ENCODE measurements at regions not wholly inside any gene's neighbourhood (a gene's known extent, or its start where the extent isn't known, plus 50 kb on each side); places are given as distances from the start of the nearest gene placed in this dataset.
A peak's percentile ranks its signal among the peaks of the same experiment; 100 is the strongest.

- H3K4me1 ChIP-seq (ENCODE audit: insufficient read depth, low read length), result no peaks in the 10 kb centered on the region
- in situ Hi-C loops (cut with HindIII; ENCODE audit: extremely low pct_ligation_motif_present, low pct_unique_long_range_greater_than_20kb), result loop anchor here (10.0 kb wide), 1 partner anchor 302 kb away; no protein-coding TSS in a partner anchor
- CTCF ChIA-PET (ENCODE audit: low intra/inter-chr PET ratio, low total read pairs), result no interaction called here
- no CpG with 5 or more reads among the region's 10 CpGs for WGBS (ENCODE audit: low lambda C conversion rate)
- no peaks in the 10 kb centered on the region for H3K9me3 ChIP-seq (ENCODE audit: low read length)
- H3K79me2 ChIP-seq (ENCODE audit: insufficient read depth, low read length), result no peaks in the 10 kb centered on the region
- no peak overlapping the region for H2AFZ ChIP-seq (ENCODE audit: low read length)
- intact Hi-C loops (cut with micrococcal nuclease; ENCODE audit: unreplicated experiment), result no loop called here
- H3K27ac ChIP-seq (ENCODE audit: extremely low read length, insufficient read depth, low read length), result no peak overlapping the region
- no peak overlapping the region for H3K9ac ChIP-seq (ENCODE audit: insufficient read depth, low read depth, low read length)
- no peaks in the 10 kb centered on the region; a peak in 1 of 5 replicates for H3K36me3 ChIP-seq (replicated peaks in 1 of 2; ENCODE audit: control insufficient read depth in 1 of 2, insufficient read depth in 2 of 2, low read length in 2 of 2)
- DNase-seq (ENCODE audit: low spot score), result no peak
- H3K27me3 ChIP-seq (ENCODE audit: control insufficient read depth in 1 of 2, insufficient read depth in 2 of 2, low read length in 2 of 2), result peaks cover 1 to 4% of the 10 kb centered on the region in 2 experiments; a peak in 2 of 5 replicates
- no TSS peak for BruUV-seq (replicated peaks)
- H4K20me1 ChIP-seq (ENCODE audit: insufficient read depth, low read length), result no peaks in the 10 kb centered on the region
- POLR2A ChIA-PET, result no interaction called here
- peak; percentile 43; the same call in 1 of the 3 replicates for ATAC-seq
- H3K4me3 ChIP-seq (replicated peaks in 1 of 3; ENCODE audit: insufficient read depth in 1 of 3, low read depth in 2 of 3, low read length in 3 of 3), result no peak overlapping the region
- no peak overlapping the region for H3K4me2 ChIP-seq (ENCODE audit: low read depth, low read length)
- TF ChIP-seq ZNF652 (CRISPR knock-in tag; IDR thresholded peaks at IDR 0.05; ENCODE audit: borderline replicate concordance, low read depth) (no peak), NKX3-1 (CRISPR knock-in tag; IDR thresholded peaks at IDR 0.05) (no peak), ARHGAP35 (CRISPR knock-in tag; IDR thresholded peaks at IDR 0.05; ENCODE audit: borderline replicate concordance) (no peak), KDM5A (IDR thresholded peaks at IDR 0.05; ENCODE audit: borderline replicate concordance, low read length) (no peak), BCL3 (CRISPR knock-in tag; IDR thresholded peaks at IDR 0.05) (no peak), ETV6 (CRISPR knock-in tag; conservative IDR thresholded peaks at IDR 0.05) (no peak), XBP1 (CRISPR knock-in tag; IDR thresholded peaks at IDR 0.05) (no peak), MTERF4 (CRISPR knock-in tag; IDR thresholded peaks at IDR 0.05) (no peak), SMARCE1 (IDR thresholded peaks at IDR 0.05; ENCODE audit: borderline replicate concordance) (no peak), U2AF1 (optimal IDR thresholded peaks at IDR 0.05; ENCODE audit: low read depth, low read length) (no peak), YY1 (IDR thresholded peaks at IDR 0.05; ENCODE audit: insufficient read depth, insufficient replicate concordance, low read depth, low read length) (no peak), MATR3 (CRISPR knock-in tag; IDR thresholded peaks at IDR 0.05) (no peak), ZNF446 (CRISPR knock-in tag; IDR thresholded peaks at IDR 0.05) (no peak), TBX2 (CRISPR knock-in tag; IDR thresholded peaks at IDR 0.05; ENCODE audit: borderline replicate concordance) (no peak), ZNF770 (CRISPR knock-in tag; IDR thresholded peaks at IDR 0.05) (no peak), MAF1 (CRISPR knock-in tag; IDR thresholded peaks at IDR 0.05; ENCODE audit: borderline replicate concordance) (no peak), MBD4 (IDR thresholded peaks at IDR 0.05; ENCODE audit: borderline replicate concordance, low read length) (no peak), PRPF4 (IDR thresholded peaks at IDR 0.05; ENCODE audit: low read depth, low read length, poor library complexity, severe bottlenecking) (no peak), ZNF362 (CRISPR knock-in tag; IDR thresholded peaks at IDR 0.05; ENCODE audit: borderline replicate concordance) (no peak)
- FAIRE-seq, result no peak
These were observed 320.2 kb downstream of the MATN1 start for GRCh38 chr1:30403061-30403645.
